GM18909 (cell line): ENCODE measurements at regions not wholly inside any gene's neighbourhood (a gene's known extent, or its start where the extent isn't known, plus 50 kb on each side); places are given as distances from the start of the nearest gene placed in this dataset.
"Not testable (repeated sequence)": the region's sequence is repeated elsewhere in the genome, so short reads cannot be mapped to it uniquely, and the experiment has no call there.

Source experiments
- ATAC-seq: cut with Tn5 transposase; IDR thresholded peaks from one replicate; pipeline ENCODE4 v1.9.1; 2021; ENCODE audit warnings: mild to moderate bottlenecking; ENCODE audit not compliant: unreplicated experiment, poor library complexity

- ATAC-seq, result not testable (repeated sequence)
Observed at GRCh38 chr15:84094720-84095119, 140.9 kb upstream of the GOLGA6L4 start.

GRCh38 chr15:84097053-84097452 is 138.5 kb upstream of the GOLGA6L4 start:
- ATAC-seq, result not testable (repeated sequence)

- ATAC-seq, result no peak
Observed at GRCh38 chr15:84098604-84099003, 137.0 kb upstream of the GOLGA6L4 start.

DNA sequence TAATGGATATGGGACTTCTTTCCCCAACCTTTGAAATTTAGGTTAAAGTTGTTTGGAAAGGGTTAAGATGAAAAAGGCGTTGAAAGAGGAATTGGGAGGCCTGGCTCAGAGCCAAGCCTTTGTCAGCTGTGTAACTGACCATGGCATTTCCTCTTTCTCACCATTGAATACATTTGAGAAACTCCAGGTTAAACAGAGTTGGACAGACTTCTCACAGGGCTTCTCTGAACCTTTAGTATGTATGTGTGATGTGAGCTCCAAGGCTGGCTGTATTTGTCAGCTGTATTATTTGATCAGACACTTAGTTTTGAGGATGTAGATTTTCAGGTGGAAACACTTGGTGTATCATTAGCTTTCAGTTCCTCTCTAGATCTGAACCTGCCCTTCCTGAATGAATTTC is 136.4 kb upstream of the GOLGA6L4 start:
- ATAC-seq, result no peak

- no peak for ATAC-seq
Observed at GRCh38 chr15:84103345-84103744, 132.2 kb upstream of the GOLGA6L4 start.

DNA sequence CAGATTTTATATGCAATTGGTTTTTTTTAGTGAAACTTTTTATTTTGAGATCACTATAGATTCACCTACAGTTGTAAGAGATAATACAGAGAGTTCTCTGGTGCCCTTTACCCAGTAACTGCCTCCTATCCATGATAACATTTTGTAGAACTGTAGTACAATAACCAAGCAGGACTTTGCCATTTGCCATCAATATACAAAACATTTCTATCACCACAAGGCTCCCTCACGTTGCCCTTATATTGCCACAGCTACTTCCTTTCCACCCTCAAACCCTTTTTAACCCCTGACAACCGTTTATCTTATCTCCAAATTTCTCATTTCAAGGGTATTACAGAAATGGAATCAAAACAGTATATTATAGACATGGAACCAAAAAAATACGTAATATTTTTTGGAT is 130.7 kb upstream of the GOLGA6L4 start:
- ATAC-seq, result no peak

DNA sequence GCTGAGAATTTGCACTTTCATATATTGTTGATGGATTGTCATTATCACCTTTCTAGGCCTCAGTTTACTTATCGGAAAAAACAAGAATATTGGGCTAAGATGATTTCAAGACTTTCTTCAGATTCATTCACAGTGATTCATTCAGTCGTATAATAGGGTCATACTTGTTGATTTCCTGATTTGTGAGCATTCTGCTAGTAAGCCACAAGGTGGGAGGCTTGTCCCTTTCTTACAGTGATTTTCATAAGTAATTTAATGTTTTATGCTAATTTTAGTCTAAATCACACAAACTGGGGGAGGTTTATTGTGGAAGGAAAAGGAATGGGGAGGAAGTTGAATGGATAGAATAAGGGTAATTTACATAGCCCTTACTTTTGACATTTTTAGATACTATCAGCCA is 126.8 kb upstream of the GOLGA6L4 start:
- no peak for ATAC-seq

- no peak for ATAC-seq
Observed at GRCh38 chr15:84111575-84111974, 124.0 kb upstream of the GOLGA6L4 start.

DNA sequence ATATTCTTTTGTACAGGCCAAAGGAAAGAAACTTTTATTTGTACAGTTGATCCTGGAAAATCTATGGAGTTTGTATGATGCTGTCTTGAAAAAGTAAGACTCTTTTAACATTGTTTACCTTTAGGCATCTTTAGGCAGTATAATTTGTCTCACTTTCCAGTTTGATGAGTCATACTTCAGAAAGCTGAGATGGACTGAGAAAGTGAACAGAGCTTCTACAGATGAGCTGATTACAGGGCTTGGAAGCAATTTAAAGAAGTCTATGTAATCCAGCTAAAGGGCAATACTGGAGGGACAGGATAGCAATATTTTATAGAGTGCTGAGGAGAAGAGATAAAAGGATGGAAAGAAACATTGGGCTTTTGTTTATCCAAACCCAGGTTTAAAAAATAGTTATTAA is 123.5 kb upstream of the GOLGA6L4 start:
- ATAC-seq, result no peak

- ATAC-seq, result no peak
Observed at GRCh38 chr15:84113919-84114318, 121.7 kb upstream of the GOLGA6L4 start.

GRCh38 chr15:84114680-84115079 is 120.9 kb upstream of the GOLGA6L4 start:
- ATAC-seq, result not testable (repeated sequence)

- ATAC-seq, result not testable (repeated sequence)
Observed at GRCh38 chr15:84119351-84119750, 116.2 kb upstream of the GOLGA6L4 start.

DNA sequence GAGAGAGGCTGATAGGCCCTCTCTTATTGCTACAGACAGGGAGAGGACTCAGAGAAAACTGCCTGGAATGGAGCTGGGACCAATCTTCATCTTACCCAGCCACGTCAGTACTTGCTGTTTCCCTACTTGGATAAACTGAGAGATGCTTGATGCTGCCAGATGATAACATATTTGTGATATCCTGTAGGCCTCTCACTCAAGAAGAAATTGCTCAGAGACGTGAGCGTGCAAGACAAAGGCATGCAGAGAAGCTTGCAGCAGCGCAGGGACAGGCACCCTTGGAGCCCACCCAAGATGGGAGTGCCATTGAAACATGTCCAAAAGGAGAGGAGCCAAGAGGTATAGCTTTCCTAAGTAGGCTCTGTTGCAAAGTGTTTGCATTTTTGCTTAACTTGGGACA is 114.7 kb upstream of the GOLGA6L4 start:
- ATAC-seq, result not testable (repeated sequence)

DNA sequence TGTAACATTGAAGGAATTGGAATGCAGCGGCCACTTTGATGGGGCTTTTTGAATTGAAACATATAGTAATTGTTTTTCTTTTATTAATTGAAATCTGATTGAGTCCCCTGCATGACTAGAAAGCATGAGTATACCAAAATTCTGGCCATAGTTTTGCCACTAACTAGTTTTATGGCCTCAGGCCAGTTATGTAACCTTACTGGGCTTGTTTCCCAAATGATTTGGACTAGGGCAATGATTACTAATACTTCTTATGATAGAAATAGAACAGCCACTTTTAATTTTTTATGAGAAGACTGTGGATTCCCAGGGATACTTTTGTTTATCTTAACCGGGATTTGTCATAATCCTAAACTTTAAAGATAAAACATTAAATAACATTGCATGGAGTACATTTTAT is 106.9 kb upstream of the GOLGA6L4 start:
- ATAC-seq, result not testable (repeated sequence)

GRCh38 chr15:84130098-84130831 is 105.3 kb upstream of the GOLGA6L4 start:
- not testable (repeated sequence) for ATAC-seq

GRCh38 chr15:84135931-84136456 is 99.6 kb upstream of the GOLGA6L4 start:
- not testable (repeated sequence) for ATAC-seq

GRCh38 chr15:84142888-84143337 is 92.7 kb upstream of the GOLGA6L4 start:
- peak; percentile 96 for ATAC-seq

- peak; percentile 56 for ATAC-seq
Observed at GRCh38 chr15:84143753-84144314, 91.7 kb upstream of the GOLGA6L4 start.

DNA sequence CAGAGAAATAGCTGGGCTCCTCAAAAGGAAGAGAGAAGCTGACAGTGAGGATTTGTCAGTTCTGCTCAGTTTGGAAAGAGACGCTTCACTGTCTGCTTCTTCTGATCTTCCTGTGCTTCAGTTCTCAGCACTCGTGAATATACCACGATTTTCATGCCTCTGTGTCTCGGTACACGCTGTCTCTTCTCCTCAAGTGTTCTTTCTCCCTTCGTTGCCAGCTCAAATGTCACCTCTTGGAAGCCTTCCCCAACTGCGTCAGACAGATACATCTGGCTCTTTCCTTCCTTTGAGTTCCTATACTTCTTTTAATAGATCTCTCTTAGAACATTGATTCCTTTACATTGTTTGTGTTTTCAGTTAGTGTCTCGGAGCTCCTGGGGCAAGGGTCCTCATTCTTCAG is 90.6 kb upstream of the GOLGA6L4 start:
- ATAC-seq, result not testable (repeated sequence)

DNA sequence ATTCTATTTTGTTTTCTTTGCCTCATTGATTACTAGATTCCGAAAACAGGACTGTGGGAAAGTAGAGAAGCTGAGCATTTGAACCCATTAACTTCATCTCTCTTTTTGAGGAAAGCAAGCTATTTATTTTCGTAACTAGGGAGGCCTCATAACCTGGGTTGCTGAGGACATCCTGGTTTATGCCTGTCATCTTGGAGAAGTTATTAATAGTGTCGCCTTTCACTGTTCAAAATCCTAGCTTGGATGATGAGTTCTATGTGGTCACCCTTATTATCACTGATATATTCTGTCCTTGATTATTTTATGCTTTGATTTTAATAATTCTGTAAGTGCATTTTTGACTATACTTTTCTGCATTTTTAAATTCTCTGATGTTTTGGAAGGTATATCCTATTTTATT is 89.3 kb upstream of the GOLGA6L4 start:
- not testable (repeated sequence) for ATAC-seq

- not testable (repeated sequence) for ATAC-seq
Observed at GRCh38 chr15:84147307-84147706, 88.3 kb upstream of the GOLGA6L4 start.
